ENCODE measurements at regions not wholly inside any gene's neighbourhood (a gene's known extent, or its start where the extent isn't known, plus 50 kb on each side); places are given as distances from the start of the nearest gene placed in this dataset.

GRCh38 chr3:111465081-111465670 is 76.8 kb upstream of the CD96 start:
- no peaks in the 10 kb centered on the region for H3K79me2 ChIP-seq (ENCODE audit: control insufficient read depth in 1 of 2, insufficient read depth in 2 of 2, low read length in 2 of 2)
- H3K4me3 ChIP-seq (ENCODE audit: extremely low read depth in 1 of 4, insufficient read depth in 2 of 4, low read depth in 3 of 4, low read length in 4 of 4) = no peak overlapping the region
- CTCF ChIA-PET (ENCODE audit: partially characterized antibody) = interaction anchor here (1.0 to 1.4 kb wide), 2 partner anchors 10 to 26 kb away, joined by 3 read pairs; no protein-coding TSS in a partner anchor
- H3K23me2 ChIP-seq (ENCODE audit: low read depth, low read length) = no peaks in the 10 kb centered on the region
- no peak overlapping the region for H3K23ac ChIP-seq (ENCODE audit: insufficient read length)
- H3K36me3 ChIP-seq (ENCODE audit: control insufficient read depth in 2 of 4, insufficient read depth in 4 of 4, low read length in 3 of 4) = no peaks in the 10 kb centered on the region
- H2BK15ac ChIP-seq (ENCODE audit: low read length) = no peak overlapping the region
- H4K20me1 ChIP-seq (replicated peaks in 1 of 2; ENCODE audit: control insufficient read depth in 1 of 2, insufficient read depth in 2 of 2, low read length in 2 of 2) = no peaks in the 10 kb centered on the region
- no peak overlapping the region for H4K91ac ChIP-seq (replicated peaks; ENCODE audit: insufficient read length, low read length)
- no peak overlapping the region for H3K18ac ChIP-seq (ENCODE audit: extremely low read depth, low read length)
- no peak overlapping the region for H2AK5ac ChIP-seq (ENCODE audit: low read depth, low read length)
- POLR2A ChIA-PET (ENCODE audit: partially characterized antibody) = no interaction called here
- no peak overlapping the region for H2AFZ ChIP-seq (ENCODE audit: low read length)
- no peaks in the 10 kb centered on the region for H3K27me3 ChIP-seq (replicated peaks in 1 of 4; ENCODE audit: control insufficient read depth in 3 of 4, extremely low read depth in 1 of 4, insufficient read depth in 3 of 4, low read length in 3 of 4)
- H4K8ac ChIP-seq (ENCODE audit: extremely low read depth, insufficient read depth, low read length) = no peak overlapping the region
- no peak overlapping the region for H3K14ac ChIP-seq (ENCODE audit: insufficient read length)
- H3K4me1 ChIP-seq (replicated peaks in 1 of 4; ENCODE audit: control insufficient read depth in 3 of 4, insufficient read depth in 4 of 4, low read length in 3 of 4) = no peaks in the 10 kb centered on the region
- H2BK20ac ChIP-seq (ENCODE audit: low read length) = no peak overlapping the region
- no peak overlapping the region for H3K27ac ChIP-seq (ENCODE audit: low read depth, low read length)
- 100% methylated on average over 2 of the region's 2 CpGs; no CpG with 5 or more reads in 1 of the 2 experiments for WGBS, 2 experiments (ENCODE audit: extremely low coverage in 1 of 2, insufficient coverage in 1 of 2, insufficient read length in 1 of 2, insufficient replicate concordance in 2 of 2, low coverage in 1 of 2, low lambda C conversion rate in 2 of 2, missing lambda C conversion rate in 1 of 2)
- TF ChIP-seq RBBP5 (IDR thresholded peaks at IDR 0.05; ENCODE audit: borderline replicate concordance, low read depth, low read length) = no peak
- TF ChIP-seq MAX (IDR thresholded peaks at IDR 0.05) = no peak
- TF ChIP-seq CHD1 (IDR thresholded peaks at IDR 0.05; ENCODE audit: low read depth, low read length) = no peak
- no peak for TF ChIP-seq BCL11A (IDR thresholded peaks at IDR 0.05; ENCODE audit: low read depth in 2 of 2, low read length in 2 of 2)
- TF ChIP-seq, protein P1, sequence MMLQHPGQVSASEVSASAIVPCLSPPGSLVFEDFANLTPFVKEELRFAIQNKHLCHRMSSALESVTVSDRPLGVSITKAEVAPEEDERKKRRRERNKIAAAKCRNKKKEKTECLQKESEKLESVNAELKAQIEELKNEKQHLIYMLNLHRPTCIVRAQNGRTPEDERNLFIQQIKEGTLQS (IDR thresholded peaks at IDR 0.05; ENCODE audit: insufficient read depth, low read depth, low read length) = no peak
- TF ChIP-seq POU5F1 (IDR thresholded peaks at IDR 0.05; ENCODE audit: low read depth, low read length) = no peak
- TF ChIP-seq TAF1 (IDR thresholded peaks at IDR 0.05; ENCODE audit: low read depth, low read length) = no peak
- TF ChIP-seq RNF2 (IDR thresholded peaks at IDR 0.05; ENCODE audit: borderline replicate concordance, low read depth, low read length, missing control alignments, poor library complexity, severe bottlenecking) = no peak
- no peak for TF ChIP-seq NANOG (IDR thresholded peaks at IDR 0.05; ENCODE audit: insufficient read depth, low read depth, low read length, poor library complexity, severe bottlenecking)
- H4K5ac ChIP-seq (ENCODE audit: insufficient read length, low read depth, low read length) = no peak overlapping the region
- H2BK120ac ChIP-seq (replicated peaks; ENCODE audit: low read depth, low read length) = no peak overlapping the region
- H2BK12ac ChIP-seq (ENCODE audit: low read depth, low read length) = no peak overlapping the region
- no peak overlapping the region for H2BK5ac ChIP-seq (ENCODE audit: low read depth, low read length)
- no peak overlapping the region for H3K9ac ChIP-seq (replicated peaks in 1 of 4; ENCODE audit: extremely low read depth in 1 of 4, low read depth in 3 of 4, low read length in 3 of 4)
- FAIRE-seq (no peak), DNase-seq (ENCODE audit: low read depth in 1 of 2, low spot score in 2 of 2) (no peak)
- H3K56ac ChIP-seq (replicated peaks; ENCODE audit: insufficient read length, low read depth, low read length) = no peak overlapping the region
- no peak overlapping the region for H3K4me2 ChIP-seq (ENCODE audit: insufficient read depth in 1 of 2, low read depth in 2 of 2, low read length in 2 of 2)
- no peaks in the 10 kb centered on the region for H3K9me3 ChIP-seq (ENCODE audit: insufficient read depth in 2 of 2, low read depth in 1 of 2, low read length in 1 of 2)
- no peaks in the 10 kb centered on the region for H3K79me1 ChIP-seq (ENCODE audit: low read depth, low read length)
- H3K4ac ChIP-seq (replicated peaks; ENCODE audit: insufficient read length, low read depth, low read length) = no peak overlapping the region

Data from H1 (cell line).